ENCODE measurements at regions not wholly inside any gene's neighbourhood (a gene's known extent, or its start where the extent isn't known, plus 50 kb on each side); places are given as distances from the start of the nearest gene placed in this dataset.

DNA sequence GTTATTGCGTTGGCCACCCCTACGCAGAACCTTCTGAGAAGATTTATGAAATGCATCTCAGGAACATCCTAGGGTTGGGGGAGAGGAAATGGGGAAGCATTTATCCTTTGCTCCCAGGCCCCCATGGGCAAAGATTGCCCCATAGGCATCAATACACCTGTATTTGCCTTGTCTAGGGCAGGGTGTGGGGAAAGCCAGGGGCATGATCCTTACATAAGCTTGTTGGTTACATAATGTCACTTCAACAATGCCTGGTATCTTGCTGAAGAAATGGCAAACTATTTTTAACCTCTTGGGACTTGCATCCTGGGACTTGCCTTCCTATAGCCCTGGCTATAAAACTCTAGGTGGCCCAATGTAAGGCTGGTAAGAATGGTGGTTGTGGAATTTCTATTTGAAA lies 53.9 kb upstream of the SPRED2 start:
- TF ChIP-seq TBP (IDR thresholded peaks at IDR 0.05; ENCODE audit: low read depth, low read length) (no peak), NRF1 (IDR thresholded peaks at IDR 0.05; ENCODE audit: low read depth, low read length) (no peak), JUND (IDR thresholded peaks at IDR 0.05; ENCODE audit: low read length) (no peak), JUN (IDR thresholded peaks at IDR 0.05; ENCODE audit: low read depth, low read length) (no peak), TAF1 (IDR thresholded peaks at IDR 0.05; ENCODE audit: low read depth, low read length) (no peak), POLR2A (IDR thresholded peaks at IDR 0.05; ENCODE audit: control extremely low read depth in 1 of 2, low read depth in 2 of 2, low read length in 2 of 2) (no peak), BRCA1 (IDR thresholded peaks at IDR 0.05; ENCODE audit: low read depth, low read length) (no peak), SP1 (IDR thresholded peaks at IDR 0.05; ENCODE audit: low read depth, low read length) (no peak), POLR2AphosphoS5 (IDR thresholded peaks at IDR 0.05; ENCODE audit: low read depth, low read length) (no peak), PHF8 (conservative IDR thresholded peaks at IDR 0.05; ENCODE audit: low read depth, low read length) (no peak)
- TF ChIP-seq, protein P1, sequence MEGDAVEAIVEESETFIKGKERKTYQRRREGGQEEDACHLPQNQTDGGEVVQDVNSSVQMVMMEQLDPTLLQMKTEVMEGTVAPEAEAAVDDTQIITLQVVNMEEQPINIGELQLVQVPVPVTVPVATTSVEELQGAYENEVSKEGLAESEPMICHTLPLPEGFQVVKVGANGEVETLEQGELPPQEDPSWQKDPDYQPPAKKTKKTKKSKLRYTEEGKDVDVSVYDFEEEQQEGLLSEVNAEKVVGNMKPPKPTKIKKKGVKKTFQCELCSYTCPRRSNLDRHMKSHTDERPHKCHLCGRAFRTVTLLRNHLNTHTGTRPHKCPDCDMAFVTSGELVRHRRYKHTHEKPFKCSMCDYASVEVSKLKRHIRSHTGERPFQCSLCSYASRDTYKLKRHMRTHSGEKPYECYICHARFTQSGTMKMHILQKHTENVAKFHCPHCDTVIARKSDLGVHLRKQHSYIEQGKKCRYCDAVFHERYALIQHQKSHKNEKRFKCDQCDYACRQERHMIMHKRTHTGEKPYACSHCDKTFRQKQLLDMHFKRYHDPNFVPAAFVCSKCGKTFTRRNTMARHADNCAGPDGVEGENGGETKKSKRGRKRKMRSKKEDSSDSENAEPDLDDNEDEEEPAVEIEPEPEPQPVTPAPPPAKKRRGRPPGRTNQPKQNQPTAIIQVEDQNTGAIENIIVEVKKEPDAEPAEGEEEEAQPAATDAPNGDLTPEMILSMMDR (IDR thresholded peaks at IDR 0.05; ENCODE audit: control extremely low read depth in 1 of 3, insufficient read depth in 1 of 3, low read depth in 1 of 3, low read length in 3 of 3), result no peak
